Panc1 (cell line): ENCODE measurements at regions not wholly inside any gene's neighbourhood (a gene's known extent, or its start where the extent isn't known, plus 50 kb on each side); places are given as distances from the start of the nearest gene placed in this dataset.

Source experiments
- ATAC-seq: fragments of 200-7000 bp; cut with Tn5 transposase; 2 replicates; pipeline ENCODE4 v1.9.1; 2020; ENCODE audit warnings: mild to moderate bottlenecking, moderate library complexity
- BruUV-seq: library from RNA; stranded (reverse); fragments of 400-500 nt; replicated peaks from 2 replicates; lab custom pipeline; 2021; lab: Mats Ljungman, UMichigan
- CTCF ChIA-PET: fragments of 300-600 bp; sonication (Branson Sonifier 250); formaldehyde crosslinking; loops from one replicate; lab custom pipeline; 2022; ENCODE audit warnings: antibody characterized with exemption; lab: Charles Lee
- POLR2A ChIA-PET: fragments of 300-600 bp; sonication (Branson Sonifier 250); formaldehyde crosslinking; loops from one replicate; lab custom pipeline; 2022; ENCODE audit warnings: antibody characterized with exemption; lab: Charles Lee
- DNase-seq: peaks from one replicate; pipeline ENCODE4 v3.0.0-alpha.2; 2010; ENCODE audit warnings: low read depth, low spot score
- H3K27ac ChIP-seq: 2 replicates; pipeline ENCODE4 v1.5.1; 2011; ENCODE audit warnings: mild to moderate bottlenecking, low read length, inconsistent platforms
- H3K27me3 ChIP-seq: fragments of 200-500 bp; sonication (Bioruptor generic); 2 replicates; pipeline ENCODE4 v1.6.0; 2014; ENCODE audit warnings: low read length, inconsistent platforms; ENCODE audit not compliant: control insufficient read depth, insufficient read depth
- H3K36me3 ChIP-seq: fragments of 200-500 bp; sonication (Bioruptor generic); 2 replicates; pipeline ENCODE4 v1.5.1; 2014; ENCODE audit warnings: inconsistent platforms, mild to moderate bottlenecking, low read length, moderate library complexity; ENCODE audit not compliant: control insufficient read depth, insufficient read depth
- H3K4me1 ChIP-seq: 2 replicates; pipeline ENCODE4 v1.5.1; 2011; ENCODE audit warnings: inconsistent platforms, mild to moderate bottlenecking, low read length, moderate library complexity; ENCODE audit not compliant: control insufficient read depth, insufficient read depth
- H3K4me3 ChIP-seq, 2 experiments: 2 replicates each; pipeline ENCODE4 v1.5.1; 2011 to 2012; ENCODE audit warnings: low read depth in 2 of 2, low read length in 2 of 2, mild to moderate bottlenecking in 2 of 2, inconsistent platforms in 1 of 2, moderate library complexity in 1 of 2
- H3K9me3 ChIP-seq: fragments of 200-500 bp; sonication (Bioruptor generic); 2 replicates; pipeline ENCODE4 v1.5.1; 2014; ENCODE audit warnings: low read depth, mild to moderate bottlenecking, inconsistent platforms, low read length, moderate library complexity; ENCODE audit not compliant: control insufficient read depth, insufficient read depth
- CTCF ChIP-seq: fragments of 450-650 bp; IDR thresholded peaks from 2 replicates; pipeline ENCODE4 v1.5.1; 2017; ENCODE audit warnings: mild to moderate bottlenecking
- POLR2AphosphoS5 ChIP-seq: IDR thresholded peaks from 2 replicates; pipeline ENCODE4 v1.6.1; 2012; ENCODE audit warnings: mild to moderate bottlenecking, low read depth, low read length, moderate library complexity
- SIN3A ChIP-seq: IDR thresholded peaks from 2 replicates; pipeline ENCODE4 v1.6.1; 2012; ENCODE audit warnings: low read depth, mild to moderate bottlenecking, low read length, moderate library complexity, borderline replicate concordance; ENCODE audit not compliant: insufficient read depth
- TCF7L2 ChIP-seq: IDR thresholded peaks from 2 replicates; pipeline ENCODE4 v1.6.1; 2011; ENCODE audit warnings: mild to moderate bottlenecking, low read depth, low read length, inconsistent platforms
- in situ Hi-C: cut with HindIII; loops from 2 replicates; pipeline ENCODE4 v1.10.0; 2016; ENCODE audit warnings: low sequenced_read_pairs, low pct_unique_long_range_greater_than_20kb
- intact Hi-C: fragments of 100-400 bp; cut with micrococcal nuclease; formaldehyde crosslinking; loops from one replicate; pipeline ENCODE4 v1.10.0; 2022; ENCODE audit not compliant: unreplicated experiment
- TF ChIP-seq, protein P1 (sequence below), 2 experiments: IDR thresholded peaks; 2 replicates each; pipeline ENCODE4 v1.6.1; 2011 to 2012; ENCODE audit warnings: low read depth in 2 of 2, control low read depth in 1 of 2, low read length in 1 of 2, mild to moderate bottlenecking in 1 of 2, moderate library complexity in 1 of 2; ENCODE audit not compliant: insufficient read depth in 1 of 2

- no peak overlapping the region for H3K27ac ChIP-seq
- DNase-seq (no peak), ATAC-seq (no peak)
- no TSS peak for BruUV-seq
- no peaks in the 10 kb centered on the region for H3K4me1 ChIP-seq
- H3K27me3 ChIP-seq = no peaks in the 10 kb centered on the region
- intact Hi-C loops = no loop called here
- no peaks in the 10 kb centered on the region for H3K36me3 ChIP-seq
- ChIA-PET CTCF (no interaction called here), POLR2A (no interaction called here)
- in situ Hi-C loops = no loop called here
- no peak overlapping the region for H3K4me3 ChIP-seq
- TF ChIP-seq TCF7L2 (no peak), POLR2AphosphoS5 (no peak), SIN3A (no peak), CTCF (no peak)
- TF ChIP-seq, protein P1, sequence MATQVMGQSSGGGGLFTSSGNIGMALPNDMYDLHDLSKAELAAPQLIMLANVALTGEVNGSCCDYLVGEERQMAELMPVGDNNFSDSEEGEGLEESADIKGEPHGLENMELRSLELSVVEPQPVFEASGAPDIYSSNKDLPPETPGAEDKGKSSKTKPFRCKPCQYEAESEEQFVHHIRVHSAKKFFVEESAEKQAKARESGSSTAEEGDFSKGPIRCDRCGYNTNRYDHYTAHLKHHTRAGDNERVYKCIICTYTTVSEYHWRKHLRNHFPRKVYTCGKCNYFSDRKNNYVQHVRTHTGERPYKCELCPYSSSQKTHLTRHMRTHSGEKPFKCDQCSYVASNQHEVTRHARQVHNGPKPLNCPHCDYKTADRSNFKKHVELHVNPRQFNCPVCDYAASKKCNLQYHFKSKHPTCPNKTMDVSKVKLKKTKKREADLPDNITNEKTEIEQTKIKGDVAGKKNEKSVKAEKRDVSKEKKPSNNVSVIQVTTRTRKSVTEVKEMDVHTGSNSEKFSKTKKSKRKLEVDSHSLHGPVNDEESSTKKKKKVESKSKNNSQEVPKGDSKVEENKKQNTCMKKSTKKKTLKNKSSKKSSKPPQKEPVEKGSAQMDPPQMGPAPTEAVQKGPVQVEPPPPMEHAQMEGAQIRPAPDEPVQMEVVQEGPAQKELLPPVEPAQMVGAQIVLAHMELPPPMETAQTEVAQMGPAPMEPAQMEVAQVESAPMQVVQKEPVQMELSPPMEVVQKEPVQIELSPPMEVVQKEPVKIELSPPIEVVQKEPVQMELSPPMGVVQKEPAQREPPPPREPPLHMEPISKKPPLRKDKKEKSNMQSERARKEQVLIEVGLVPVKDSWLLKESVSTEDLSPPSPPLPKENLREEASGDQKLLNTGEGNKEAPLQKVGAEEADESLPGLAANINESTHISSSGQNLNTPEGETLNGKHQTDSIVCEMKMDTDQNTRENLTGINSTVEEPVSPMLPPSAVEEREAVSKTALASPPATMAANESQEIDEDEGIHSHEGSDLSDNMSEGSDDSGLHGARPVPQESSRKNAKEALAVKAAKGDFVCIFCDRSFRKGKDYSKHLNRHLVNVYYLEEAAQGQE (IDR thresholded peaks at IDR 0.05; ENCODE audit: insufficient read depth in 1 of 2, low read depth in 2 of 2, low read length in 1 of 2) = no peak
- H3K9me3 ChIP-seq = no peaks in the 10 kb centered on the region
These were observed 133.4 kb downstream of the KCNA5 start for GRCh38 chr12:5177096-5177495.

DNA sequence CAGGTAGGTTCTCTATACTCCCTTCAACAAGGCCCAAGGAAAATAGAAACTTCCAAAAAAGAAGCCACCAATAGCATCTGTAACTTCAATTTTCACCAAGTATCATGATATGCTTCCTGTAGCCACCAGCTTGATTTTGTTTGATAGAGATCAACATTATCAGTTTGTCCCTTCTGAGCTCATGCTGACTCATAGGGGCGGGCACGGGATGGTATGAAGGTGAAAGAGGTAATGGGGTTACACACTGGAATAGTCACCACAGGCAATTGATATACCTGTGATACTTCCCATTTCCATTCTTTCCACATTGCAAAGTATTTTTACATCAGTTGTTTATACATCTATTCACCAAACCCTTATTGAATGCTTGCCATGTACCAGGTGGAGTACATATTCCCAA lies 134.1 kb downstream of the KCNA5 start:
- ChIA-PET POLR2A (no interaction called here), CTCF (no interaction called here)
- in situ Hi-C loops (no loop called here), intact Hi-C loops (no loop called here)
- no peak for TF ChIP-seq POLR2AphosphoS5
- no peak for TF ChIP-seq CTCF
- TF ChIP-seq, protein P1 (IDR thresholded peaks at IDR 0.05; ENCODE audit: insufficient read depth in 1 of 2, low read depth in 2 of 2, low read length in 1 of 2) = no peak
- no peak for TF ChIP-seq TCF7L2
- TF ChIP-seq SIN3A = no peak
- DNase-seq = no peak
- no TSS peak for BruUV-seq
- Histone ChIP-seq H3K4me3 (no peak overlapping the region), H3K9me3 (no peaks in the 10 kb centered on the region), H3K36me3 (no peaks in the 10 kb centered on the region), H3K27me3 (no peaks in the 10 kb centered on the region), H3K27ac (no peak overlapping the region), H3K4me1 (no peaks in the 10 kb centered on the region)
- no peak for ATAC-seq
